OCI-LY1 (cell line): ENCODE measurements at regions not wholly inside any gene's neighbourhood (a gene's known extent, or its start where the extent isn't known, plus 50 kb on each side); places are given as distances from the start of the nearest gene placed in this dataset.

ENCODE experiments used
- CTCF ChIP-seq: fragments of 200-600 bp; sonication (generic), shearing (Covaris generic); IDR thresholded peaks from 2 replicates; pipeline ENCODE4 v1.5.1; 2017; ENCODE audit warnings: mild to moderate bottlenecking, antibody characterized with exemption, low read length, moderate library complexity, mixed read lengths
- EZH2 ChIP-seq: fragments of 200-600 bp; sonication (generic), shearing (Covaris generic); IDR thresholded peaks from 2 replicates; pipeline ENCODE4 v1.8.0; 2017; ENCODE audit warnings: borderline replicate concordance, mixed run types, mild to moderate bottlenecking, antibody characterized with exemption, low read length, moderate library complexity, mixed read lengths

DNA sequence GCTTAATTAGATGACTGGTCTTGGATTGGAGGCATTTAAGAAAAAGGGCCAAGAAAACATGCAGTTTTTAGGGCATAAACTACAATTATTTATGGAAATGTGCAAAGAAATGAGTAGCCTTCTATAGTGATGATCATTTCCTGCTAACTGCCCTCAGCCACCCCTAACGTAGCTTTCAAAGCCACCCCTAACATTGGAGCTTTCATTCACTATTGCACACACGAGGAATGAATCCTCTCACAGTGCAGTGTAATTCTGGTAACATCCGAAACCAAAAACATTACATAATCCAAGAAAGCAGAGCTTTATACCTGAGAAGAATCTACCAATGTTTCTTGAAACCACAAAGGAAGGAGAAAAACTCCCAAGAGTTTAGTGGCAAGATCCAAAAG, 1003.6 kb downstream of the TMEM121 start:
- no peak for TF ChIP-seq CTCF
- no peak for TF ChIP-seq EZH2
